Dermis microvascular lymphatic vessel endothelial cell (primary cell): ENCODE measurements at regions not wholly inside any gene's neighbourhood (a gene's known extent, or its start where the extent isn't known, plus 50 kb on each side); places are given as distances from the start of the nearest gene placed in this dataset.

Experiments used
- DNase-seq, 2 donors: peaks; one replicate each; pipeline versions ENCODE4 v3.0.0 to v3.0.0-alpha.2; 2010; ENCODE audit warnings: low read depth in 2 of 2

DNA sequence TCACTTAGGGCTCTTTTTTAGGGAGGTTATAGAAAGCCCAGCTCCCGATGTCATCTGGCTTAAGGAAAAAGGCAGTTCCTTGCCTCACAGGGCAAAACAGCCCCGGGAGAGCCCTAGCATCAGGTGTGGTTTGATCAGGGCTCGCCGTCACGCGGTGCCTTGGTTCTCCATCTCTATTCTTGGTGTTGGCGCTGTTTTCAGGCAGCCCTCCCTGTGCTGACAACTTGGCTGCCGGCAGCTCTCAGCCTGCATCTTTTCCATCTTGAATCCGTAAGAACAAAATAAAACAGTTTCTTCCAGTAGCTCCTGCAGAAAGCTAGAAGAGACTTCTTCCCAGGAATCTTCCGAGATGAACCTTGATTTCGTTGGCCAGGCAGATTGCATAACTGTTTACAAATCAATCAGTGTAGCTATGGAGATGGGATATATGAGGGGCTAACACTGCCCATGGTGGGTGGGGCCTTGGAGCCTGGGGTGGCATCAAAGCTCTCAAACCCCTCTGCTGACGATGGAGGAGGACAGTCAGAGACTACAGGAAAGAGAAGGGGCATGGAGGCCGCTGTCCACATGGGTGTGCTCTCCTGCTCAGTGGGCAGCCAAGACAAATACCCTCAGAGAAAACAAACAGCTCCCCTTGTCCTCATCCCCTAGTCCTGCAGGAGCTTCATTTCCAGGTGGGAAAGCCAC lies 370.7 kb upstream of the C1orf174 start:
- no peak for DNase-seq

DNA sequence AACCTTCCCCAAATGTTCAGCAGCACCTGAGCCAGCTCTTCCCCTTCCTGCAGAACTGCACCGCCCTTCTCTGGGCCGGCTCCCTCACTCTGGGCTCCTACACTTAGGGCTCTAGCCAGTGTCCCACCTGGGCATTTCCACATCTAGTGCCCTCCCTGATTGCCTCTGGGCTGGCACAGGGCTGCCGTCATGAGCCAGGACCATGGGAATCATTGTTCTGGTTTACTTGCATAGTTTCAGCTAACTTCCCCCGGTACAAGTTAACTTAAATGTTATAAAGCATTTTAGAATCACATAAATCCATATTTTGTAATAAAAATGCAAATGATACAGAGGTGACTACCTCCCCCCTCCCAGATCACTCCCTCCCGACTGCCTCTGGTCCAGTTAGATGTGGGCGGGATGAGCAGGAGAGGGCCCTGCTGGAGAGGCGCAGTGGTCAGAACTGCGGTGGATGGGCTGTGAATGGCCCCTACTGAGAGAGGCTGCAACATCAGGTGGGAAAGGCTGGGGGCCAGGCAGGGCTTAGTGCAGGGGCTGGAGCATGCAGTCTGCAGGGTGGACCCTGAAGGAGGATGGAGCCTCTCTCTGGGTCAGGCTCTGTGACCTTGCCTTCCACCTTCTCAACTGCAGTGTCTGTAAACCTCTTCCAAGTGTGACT lies 371.4 kb upstream of the C1orf174 start:
- no peak for DNase-seq

DNA sequence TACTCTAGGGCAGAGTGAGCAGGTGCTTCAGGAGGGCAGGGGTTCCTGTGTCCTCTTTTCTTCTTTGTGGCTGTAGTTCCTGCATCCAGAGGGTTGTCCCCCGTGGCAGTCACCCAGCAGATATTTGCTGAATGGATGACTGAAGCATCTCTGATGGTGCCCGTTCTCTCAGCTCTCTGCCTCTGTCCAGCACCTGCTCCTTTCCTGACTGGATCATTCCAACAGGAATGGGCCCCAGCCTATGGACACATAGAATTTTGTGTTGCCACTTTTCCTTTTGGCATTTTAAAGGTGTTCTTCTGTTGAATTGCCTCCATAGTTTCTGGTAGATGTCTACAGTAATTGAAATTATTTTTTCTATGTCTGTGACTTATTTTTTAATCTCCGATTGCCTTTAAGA lies 372.5 kb upstream of the C1orf174 start:
- no peak for DNase-seq

GRCh38 chr1:4273243-4273642 lies 373.2 kb upstream of the C1orf174 start:
- no peak for DNase-seq

- DNase-seq: no peak
Measured at GRCh38 chr1:4273747-4274146, 373.7 kb upstream of the C1orf174 start.

DNA sequence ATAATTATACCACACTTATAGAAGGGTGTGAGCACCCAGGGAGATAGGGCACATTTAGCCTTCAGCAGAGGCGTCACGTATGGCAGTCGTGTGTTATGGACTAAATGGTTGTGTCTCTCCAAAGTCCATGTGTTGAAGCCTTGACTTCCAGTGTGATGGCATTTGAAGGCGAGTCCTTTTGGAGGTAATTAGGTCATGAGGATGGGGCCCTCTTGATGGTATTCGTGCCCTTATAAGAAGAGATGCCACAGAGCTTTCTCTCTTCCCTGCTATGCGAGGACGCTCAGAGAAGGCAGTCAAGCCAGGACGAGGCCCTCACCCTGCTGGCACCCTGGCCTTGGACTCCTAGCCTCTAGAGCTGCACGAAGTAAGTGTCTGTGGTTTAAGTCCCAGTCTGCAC lies 375.0 kb upstream of the C1orf174 start:
- no peak for DNase-seq

DNA sequence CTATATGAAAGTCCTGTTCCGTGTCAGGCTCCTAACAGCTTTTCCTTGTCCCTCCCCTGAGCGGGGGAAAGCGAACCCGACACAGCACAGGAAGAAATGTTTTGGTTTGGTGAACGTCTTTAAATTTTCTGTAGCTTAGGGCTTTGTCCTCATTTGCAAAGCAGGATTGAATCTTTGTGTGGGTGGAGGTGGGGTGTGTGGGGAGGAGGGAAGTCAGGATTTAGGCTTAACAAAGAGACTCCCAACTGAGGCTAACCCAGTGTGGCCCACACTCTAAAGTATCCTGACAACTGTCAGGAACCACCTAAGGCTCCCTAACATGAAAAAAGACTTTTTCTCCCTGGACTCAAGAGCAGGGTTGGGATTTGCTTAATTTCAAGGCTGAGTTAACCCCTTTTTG lies 376.2 kb upstream of the C1orf174 start:
- no peak for DNase-seq

DNA sequence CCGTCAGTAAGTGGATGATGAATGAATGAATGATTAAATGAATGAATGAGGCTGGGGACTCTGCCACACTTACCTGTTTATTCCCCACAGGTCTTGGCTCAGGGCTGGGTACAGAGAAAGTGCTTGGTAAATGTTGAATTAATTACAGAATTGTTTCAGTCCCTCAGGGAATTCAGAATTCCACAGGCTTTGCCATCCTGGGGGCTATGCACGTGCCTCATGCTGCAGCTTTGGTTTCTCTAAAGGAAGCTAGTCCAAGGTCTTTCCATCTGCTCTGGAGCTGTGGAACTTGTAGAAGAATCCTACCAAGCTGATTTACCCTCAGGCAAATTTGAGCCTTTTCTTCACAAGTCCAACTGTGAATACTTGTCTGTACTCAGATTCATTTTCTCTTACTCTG lies 376.8 kb upstream of the AJAP1 start:
- no peak for DNase-seq

DNA sequence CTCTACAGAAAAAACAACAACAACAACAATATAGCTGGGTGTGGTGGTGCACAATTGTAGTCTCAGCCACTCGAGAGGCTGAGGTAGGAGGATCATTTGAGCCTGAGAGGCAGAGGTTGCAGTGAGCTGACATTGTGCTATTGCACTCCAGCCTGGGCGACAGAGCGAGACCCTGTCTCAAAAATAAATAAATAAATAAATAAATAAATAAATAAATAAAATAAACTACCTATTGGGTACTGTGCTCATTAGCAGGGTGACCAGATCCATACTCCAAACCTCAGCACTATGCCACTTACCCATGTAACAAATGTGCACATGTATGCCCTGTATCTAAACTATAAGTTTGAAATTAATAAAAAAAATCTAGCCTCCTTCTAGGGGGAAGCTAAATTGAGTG lies 369.4 kb upstream of the AJAP1 start:
- DNase-seq: no peak

DNA sequence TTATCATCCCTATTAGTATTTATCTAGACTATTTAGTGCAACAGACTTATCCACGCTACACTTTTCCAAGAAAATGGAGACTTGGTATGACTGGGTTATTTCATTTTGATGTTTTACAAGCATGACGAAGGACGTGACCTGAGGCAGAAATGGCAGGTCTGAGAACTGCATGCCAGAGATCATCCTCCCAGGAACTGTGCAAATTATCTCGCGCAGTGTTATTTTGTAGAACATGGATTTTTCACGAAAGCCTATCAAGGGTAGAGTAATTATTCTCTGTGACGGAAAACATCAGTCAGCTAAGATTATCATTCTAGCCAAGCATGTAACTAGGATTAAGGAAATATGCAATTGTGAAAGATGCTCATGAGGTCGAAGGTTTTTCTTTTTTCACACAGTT lies 361.5 kb upstream of the AJAP1 start:
- no peak for DNase-seq

DNA sequence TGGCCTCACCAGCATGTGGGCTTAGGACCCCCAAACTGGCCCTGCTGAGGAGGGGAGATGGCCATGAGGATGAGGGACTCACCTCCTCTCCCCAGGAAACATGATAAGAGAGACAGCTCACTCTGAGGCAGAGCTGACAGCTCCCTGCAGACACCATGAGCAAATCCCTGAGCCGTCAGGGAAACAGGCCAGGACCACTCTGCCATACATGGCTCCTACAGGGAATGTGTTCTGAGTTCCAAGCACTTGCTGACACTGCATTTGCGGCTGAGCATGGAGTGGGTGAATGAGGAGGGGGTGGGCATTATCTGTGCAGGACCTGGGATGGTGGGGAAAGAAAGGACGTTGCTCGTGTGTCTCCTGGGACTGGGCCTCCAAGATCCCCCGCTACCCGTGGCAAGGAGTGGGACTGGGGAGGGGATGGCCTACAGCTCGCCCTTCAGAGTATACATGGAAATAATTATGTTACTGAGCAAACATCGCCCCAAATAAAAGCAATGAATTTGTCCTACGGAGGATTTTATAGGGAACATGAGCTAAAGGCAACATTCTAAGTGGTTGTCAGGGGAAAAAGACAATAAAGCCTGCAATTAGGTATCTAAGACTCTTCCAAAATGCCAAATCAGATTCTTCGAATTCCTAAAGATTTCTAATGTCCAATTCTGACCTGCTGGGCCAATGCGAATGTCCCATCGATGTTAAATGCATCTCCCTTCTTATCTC lies 355.9 kb upstream of the AJAP1 start:
- no peak for DNase-seq

- no peak for DNase-seq
Measured at GRCh38 chr1:4301007-4301406, 353.4 kb upstream of the AJAP1 start.

- no peak for DNase-seq
Measured at GRCh38 chr1:4303303-4303702, 351.1 kb upstream of the AJAP1 start.

DNA sequence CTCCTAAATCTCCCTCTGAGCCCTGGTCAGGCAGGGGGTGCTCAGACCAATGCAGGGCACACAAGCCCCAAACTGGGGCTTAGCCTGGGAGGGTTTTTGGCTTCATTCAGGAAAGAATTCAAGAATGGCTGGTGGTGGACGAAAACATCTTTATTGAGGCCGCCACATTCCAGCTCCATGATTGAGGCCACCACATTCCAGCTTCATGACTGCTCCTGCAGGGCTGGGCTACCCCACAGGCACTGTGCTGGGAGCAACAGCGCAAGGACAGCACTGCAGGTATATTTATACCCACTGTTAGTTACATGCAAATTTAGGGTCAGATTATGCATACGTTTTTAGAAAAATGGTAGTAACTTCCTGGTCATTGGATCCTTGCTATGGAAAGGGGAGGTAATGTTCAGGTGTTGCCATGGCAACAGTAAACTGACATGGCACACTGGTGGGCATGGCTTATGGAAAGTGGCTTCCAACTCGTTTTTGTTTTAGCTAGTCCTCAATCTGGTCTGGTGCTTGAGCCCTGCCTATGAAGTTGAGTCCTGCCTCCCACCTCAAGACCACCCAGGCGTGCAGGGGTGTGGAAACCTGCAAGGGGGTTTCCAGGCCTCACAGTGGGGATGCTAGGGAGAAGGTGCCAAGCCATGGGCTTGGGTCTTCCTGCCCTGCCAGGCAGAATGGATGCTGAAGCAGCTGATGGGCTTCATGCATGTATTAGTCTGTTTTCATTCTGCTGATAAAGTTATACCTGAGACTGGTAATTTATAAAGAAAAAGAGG lies 348.7 kb upstream of the AJAP1 start:
- no peak for DNase-seq

GRCh38 chr1:4306559-4307467 lies 347.6 kb upstream of the AJAP1 start:
- DNase-seq: no peak

DNA sequence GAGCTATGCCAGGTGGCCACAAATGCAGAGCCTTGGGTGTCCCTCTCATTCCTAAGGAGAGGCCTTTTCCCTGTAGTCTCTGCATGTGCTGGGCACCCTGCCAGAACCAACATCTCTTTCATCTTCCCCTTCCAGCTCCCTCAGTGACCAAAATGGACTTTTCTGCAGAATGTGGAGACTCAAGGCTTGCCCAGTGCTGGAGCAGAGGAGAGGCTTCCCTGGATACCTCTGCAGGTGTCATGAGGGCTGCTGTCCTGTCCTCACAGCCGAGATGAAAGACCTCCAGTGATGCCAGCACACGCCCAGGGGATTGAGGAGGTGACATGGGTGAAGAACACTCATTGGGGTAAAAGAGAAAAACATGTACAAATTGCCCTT lies 347.0 kb upstream of the AJAP1 start:
- DNase-seq: no peak

- no peak for DNase-seq
Measured at GRCh38 chr1:4307911-4308545, 346.4 kb upstream of the AJAP1 start.

DNA sequence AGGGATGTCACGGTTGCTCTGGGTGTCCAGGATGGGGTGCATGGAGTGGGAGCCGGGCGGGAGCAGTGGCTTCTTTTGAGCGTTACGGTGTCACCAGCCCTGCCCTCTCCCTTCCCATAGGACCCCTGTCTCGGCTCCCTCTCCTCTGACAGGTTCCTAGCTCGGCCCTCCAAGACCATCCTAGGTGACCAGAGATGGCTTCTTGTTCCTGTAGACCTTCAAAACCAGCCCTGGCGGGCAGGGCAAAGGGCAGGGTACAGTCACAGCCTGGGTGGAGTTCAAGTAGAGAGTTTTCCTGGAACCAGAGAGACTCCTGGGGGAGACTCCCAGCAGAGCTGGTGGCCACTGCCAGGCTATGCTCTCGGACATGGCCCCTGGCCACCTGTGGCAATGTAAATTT lies 345.6 kb upstream of the AJAP1 start:
- no peak for DNase-seq

- DNase-seq: no peak
Measured at GRCh38 chr1:4309676-4310320, 344.6 kb upstream of the AJAP1 start.

- no peak for DNase-seq
Measured at GRCh38 chr1:4310396-4310923, 343.9 kb upstream of the AJAP1 start.
